Fibroblast of peridontal ligament (primary cell): ENCODE measurements at regions not wholly inside any gene's neighbourhood (a gene's known extent, or its start where the extent isn't known, plus 50 kb on each side); places are given as distances from the start of the nearest gene placed in this dataset.
A peak's percentile ranks its signal among the peaks of the same experiment; 100 is the strongest.

Source experiments
- DNase-seq: peaks from one replicate; pipeline ENCODE4 v3.0.0-alpha.2; 2010; ENCODE audit errors: extremely low read depth

DNA sequence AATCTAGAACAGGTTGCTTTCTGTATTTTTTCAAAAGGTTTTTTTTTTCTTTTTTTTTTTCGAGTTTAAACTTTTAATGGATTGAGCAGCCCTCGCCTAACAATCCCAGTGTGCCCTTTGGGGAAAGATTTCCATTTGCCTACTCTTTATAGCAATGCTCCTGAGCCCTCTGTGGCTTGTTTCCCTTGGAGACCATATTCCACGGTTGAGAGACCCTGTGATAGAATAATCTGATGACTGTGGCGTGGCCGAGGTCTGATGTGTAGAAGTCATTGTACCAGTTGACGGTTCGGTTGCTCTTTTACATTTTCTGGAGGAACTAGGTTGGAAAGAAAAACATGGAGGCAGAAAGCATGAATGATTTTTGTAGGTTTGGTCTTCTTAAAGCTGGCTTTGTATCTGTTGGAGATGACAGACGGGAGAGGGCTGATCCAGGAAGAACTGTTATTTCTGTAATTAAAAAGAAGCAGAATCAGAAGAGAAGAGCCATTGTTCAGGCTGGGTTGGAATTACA is 305.7 kb upstream of the NRIP1 start:
- DNase-seq, result no peak

GRCh38 chr21:15373941-15374340 is 309.1 kb upstream of the NRIP1 start:
- no peak for DNase-seq

DNA sequence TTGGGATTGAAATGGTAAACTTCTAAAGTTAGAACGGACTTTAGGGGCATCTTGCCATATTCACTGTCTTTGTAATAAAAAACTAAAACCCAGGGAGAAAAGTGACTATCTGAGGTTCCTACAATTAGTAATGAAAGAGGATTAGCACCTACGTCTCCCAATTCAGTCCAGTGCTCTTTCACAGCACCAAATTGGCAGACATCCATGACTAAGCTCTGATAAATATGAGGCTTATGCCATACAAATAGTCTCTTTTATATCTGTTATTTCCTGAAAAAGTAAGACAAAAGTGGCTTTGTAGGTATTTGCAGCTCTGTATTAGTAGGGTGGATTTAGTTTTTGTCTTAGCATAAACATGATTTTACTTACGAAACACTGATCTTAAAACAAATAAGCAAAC is 315.0 kb upstream of the NRIP1 start:
- no peak for DNase-seq

GRCh38 chr21:15383588-15383987 is 318.8 kb upstream of the NRIP1 start:
- no peak for DNase-seq

- DNase-seq, result no peak
These were observed 325.2 kb upstream of the NRIP1 start for GRCh38 chr21:15390049-15390448.

GRCh38 chr21:15397258-15397657 is 332.5 kb upstream of the NRIP1 start:
- no peak for DNase-seq

DNA sequence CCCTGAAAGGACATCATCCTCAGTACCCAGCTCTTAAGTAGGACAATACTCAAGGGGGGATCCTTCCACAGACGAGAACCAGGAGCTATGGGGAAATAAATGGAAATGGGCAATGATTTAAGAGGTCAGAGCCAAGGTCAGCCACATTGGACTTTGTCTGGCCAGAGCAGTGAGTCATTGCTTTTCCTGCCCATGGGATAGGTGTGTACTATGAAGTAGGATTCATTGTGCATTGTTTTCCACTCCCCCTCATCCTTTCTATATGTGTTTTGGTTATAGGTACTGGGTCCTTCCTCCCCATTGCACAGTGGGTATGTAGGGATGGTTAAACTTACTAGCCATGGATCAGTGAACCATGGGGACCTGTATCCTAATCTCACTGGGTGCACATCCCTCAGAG is 328.9 kb upstream of the USP25 start:
- no peak for DNase-seq

- no peak for DNase-seq
These were observed 328.5 kb upstream of the USP25 start for GRCh38 chr21:15401331-15401730.

- no peak for DNase-seq
These were observed 324.6 kb upstream of the USP25 start for GRCh38 chr21:15405214-15405613.

DNA sequence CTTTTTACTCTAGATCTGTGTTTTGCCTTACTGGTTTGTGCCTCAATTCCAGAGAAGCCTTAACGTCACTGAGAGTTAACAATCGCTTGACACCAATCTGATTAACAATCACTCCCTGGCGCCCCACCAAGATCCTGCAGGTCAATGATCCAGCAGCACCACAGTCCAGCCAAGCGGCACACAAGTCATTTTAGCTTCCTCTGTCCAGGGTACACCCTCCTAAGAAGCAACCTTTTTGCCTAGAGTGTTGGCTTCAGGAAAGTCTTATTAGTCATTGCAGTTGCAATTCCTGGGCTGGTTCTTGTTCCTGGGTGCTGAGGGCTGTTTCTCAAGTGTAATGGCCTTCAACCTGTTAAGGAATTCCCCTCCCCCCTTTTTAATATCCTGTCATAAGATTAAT is 323.0 kb upstream of the USP25 start:
- DNase-seq, result no peak

GRCh38 chr21:15407585-15407984 is 322.2 kb upstream of the USP25 start:
- no peak for DNase-seq

DNA sequence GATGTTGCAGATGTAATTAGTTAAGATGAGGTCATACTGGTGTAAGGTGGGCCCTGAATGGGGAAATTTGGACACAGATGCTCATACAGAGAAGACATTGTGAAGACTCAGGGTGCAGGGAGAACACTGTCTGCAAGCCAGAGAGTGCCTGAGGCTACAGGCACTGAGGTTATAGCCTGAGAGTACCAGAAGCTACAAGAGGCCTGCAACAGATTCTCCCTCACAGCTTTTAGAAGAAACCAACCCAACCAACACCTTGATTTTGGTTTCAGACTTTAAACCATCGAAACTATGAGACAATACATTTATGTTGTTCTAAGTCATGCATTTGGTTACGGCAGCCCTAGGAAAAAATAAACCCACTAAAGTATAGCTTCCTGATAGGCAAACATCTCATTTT is 321.7 kb upstream of the USP25 start:
- DNase-seq, result no peak

- no peak for DNase-seq
These were observed 320.8 kb upstream of the USP25 start for GRCh38 chr21:15409031-15409430.

DNA sequence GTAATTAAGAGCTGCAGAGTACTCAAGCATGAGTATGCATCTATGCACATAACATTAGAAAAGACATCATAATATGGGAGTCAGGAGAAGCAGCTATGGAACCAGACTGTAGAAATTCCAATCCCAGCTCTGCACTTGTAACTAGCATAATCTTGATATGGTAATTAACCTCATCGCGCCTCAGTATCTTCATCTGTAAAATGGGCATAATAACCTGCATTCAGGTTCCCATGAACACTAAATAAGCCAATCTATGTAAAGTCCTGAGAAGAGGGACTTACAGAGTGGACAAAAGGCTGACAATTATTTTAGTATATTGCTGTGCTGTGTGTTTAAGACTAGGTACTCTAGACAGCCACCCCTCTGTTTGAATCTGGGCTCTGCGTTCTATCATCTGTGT is 318.9 kb upstream of the USP25 start:
- DNase-seq, result no peak

DNA sequence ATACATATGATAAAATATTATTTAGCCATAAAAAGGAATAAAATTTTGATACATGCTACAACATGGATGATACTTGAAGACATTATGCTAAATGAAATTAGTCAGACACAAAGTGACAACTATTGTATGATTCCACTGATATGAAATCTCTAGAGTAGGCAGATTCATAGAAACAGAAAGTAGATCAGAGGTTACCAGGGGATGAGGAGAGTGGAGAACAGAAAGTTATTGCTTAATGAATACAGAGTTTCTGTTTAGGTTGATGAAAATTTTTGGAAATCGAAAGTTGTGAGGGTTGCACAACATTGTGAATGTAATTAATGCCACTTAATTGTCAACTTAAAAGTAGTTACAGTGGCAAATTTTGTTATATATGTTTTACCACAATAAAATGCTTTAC is 315.7 kb upstream of the USP25 start:
- DNase-seq, result no peak

- no peak for DNase-seq
These were observed 314.1 kb upstream of the USP25 start for GRCh38 chr21:15415541-15416261.

DNA sequence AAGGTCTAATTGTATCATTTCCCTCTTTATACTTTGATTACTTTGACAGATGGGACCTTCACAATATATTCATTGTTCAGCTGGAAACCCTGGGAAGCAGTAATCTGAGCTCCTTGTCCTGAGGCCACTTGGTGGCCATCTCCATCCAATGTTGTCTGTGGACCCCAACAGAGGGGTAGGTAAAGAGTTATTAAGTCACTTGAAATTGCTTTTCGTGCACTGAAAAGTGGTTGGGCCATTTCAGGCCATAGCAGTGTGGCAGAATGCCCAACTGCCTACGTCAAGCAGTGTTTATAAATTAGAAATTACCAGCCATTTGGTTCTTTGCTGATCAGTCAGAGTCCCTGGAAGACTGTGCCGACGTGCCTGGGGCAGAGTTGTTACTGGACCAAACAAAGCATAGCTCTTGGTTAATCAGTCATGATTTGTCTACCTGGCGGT is 308.3 kb upstream of the USP25 start:
- DNase-seq, result no peak

DNA sequence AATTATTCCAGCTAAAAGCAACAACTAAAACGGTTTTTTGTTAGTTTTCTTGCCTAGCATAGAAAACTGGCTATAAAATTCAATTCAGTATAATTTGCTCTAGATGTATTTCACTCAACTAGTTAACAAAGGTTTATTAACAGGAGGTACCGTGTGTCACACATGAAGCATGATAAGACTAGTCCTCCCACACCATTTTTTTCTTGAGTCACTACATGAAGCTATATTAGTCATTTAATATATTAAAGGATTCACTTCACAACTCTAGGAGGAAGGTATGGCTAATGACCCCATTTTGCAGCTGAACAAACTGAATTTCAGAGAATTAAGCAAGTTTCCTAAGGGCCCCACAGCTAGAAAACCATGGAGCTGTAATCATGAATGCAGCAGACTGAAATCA is 307.8 kb upstream of the USP25 start:
- no peak for DNase-seq

GRCh38 chr21:15422783-15423182 is 307.0 kb upstream of the USP25 start:
- DNase-seq, result peak; percentile 1

GRCh38 chr21:15423676-15424445 is 305.9 kb upstream of the USP25 start:
- no peak for DNase-seq

- DNase-seq, result no peak
These were observed 304.7 kb upstream of the USP25 start for GRCh38 chr21:15425049-15425448.

- DNase-seq, result peak; percentile 1
These were observed 299.8 kb upstream of the USP25 start for GRCh38 chr21:15430023-15430422.

DNA sequence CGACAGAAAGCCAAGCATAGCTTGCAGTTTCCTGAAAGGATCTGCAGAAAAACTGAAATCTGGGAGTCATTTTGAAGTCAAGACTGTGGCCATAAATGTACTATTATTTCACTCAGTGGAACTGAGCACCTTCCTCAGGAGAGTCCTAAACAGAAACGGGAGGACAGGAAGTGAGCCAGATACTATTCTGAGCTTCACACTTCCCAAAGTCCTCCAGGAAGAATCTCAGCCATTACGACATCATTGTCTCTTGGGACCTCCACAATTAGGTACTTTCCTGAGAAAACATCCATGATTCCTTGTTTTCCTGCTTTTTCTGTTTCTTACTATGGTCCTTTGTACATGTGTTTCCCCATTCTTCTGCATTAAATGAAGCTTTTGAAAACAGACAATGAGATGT is 299.2 kb upstream of the USP25 start:
- DNase-seq, result no peak
